ENCODE measurements at regions not wholly inside any gene's neighbourhood (a gene's known extent, or its start where the extent isn't known, plus 50 kb on each side); places are given as distances from the start of the nearest gene placed in this dataset.

DNA sequence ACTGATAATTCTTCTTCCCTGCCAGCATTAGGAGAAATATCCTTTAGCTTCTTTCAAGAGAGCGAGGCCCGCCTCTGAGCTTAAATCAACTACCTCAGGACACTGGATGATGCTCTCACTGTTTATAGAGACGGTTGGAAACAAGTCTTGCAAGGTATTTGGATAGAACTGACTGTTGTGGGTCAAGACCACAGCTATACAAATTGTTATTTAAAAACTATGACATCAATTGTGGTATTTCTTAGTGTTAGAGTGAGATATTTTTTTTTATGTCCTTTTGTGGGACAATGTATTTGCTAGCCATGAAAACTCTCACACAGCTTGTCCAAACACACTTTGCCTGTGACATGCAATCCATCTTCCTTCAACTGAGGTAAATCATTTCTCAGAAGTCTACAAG is 136.3 kb upstream of the PHACTR1 start:
- Histone ChIP-seq H3K79me1 (ENCODE audit: insufficient read depth, low read depth, low read length, poor library complexity, severe bottlenecking) (no peaks in the 10 kb centered on the region), H3K23me2 (ENCODE audit: insufficient read length, low read depth, low read length, poor library complexity, severe bottlenecking) (no peaks in the 10 kb centered on the region), H2AK5ac (ENCODE audit: insufficient read length, low read length) (no peak overlapping the region), H3K56ac (ENCODE audit: insufficient read length, low read depth, low read length) (no peak overlapping the region), H2BK20ac (ENCODE audit: low read depth, low read length, poor library complexity, severe bottlenecking) (no peak overlapping the region), H4K8ac (replicated peaks; ENCODE audit: insufficient read length, low read depth, low read length) (no peak overlapping the region), H2BK120ac (ENCODE audit: low read depth, low read length, poor library complexity, severe bottlenecking) (no peak overlapping the region), H2BK12ac (ENCODE audit: insufficient read length, low read depth, low read length) (no peak overlapping the region), H4K91ac (ENCODE audit: insufficient read length, low read depth, low read length) (no peak overlapping the region), H2BK5ac (ENCODE audit: insufficient read length, low read length) (no peak overlapping the region), H4K20me1 (ENCODE audit: control insufficient read depth, insufficient read depth, insufficient read length) (no peaks in the 10 kb centered on the region), H3T11ph (ENCODE audit: low read length) (no peak overlapping the region), H3K4me1 (ENCODE audit: insufficient read depth, low read length) (no peaks in the 10 kb centered on the region), H3K4me2 (ENCODE audit: insufficient read depth, insufficient read length, low read length) (no peak overlapping the region), H3K23ac (ENCODE audit: insufficient read length, low read depth, low read length) (no peak overlapping the region), H3K18ac (ENCODE audit: insufficient read length, low read depth, low read length) (no peak overlapping the region), H2BK15ac (ENCODE audit: low read depth, low read length) (no peak overlapping the region), H3K27ac (ENCODE audit: insufficient read length, low read depth, low read length) (no peak overlapping the region), H3K14ac (ENCODE audit: insufficient read depth, low read length) (no peak overlapping the region), H3K79me2 (ENCODE audit: insufficient read depth, low read length) (no peaks in the 10 kb centered on the region), H4K5ac (ENCODE audit: insufficient read length, low read depth, low read length) (no peak overlapping the region), H3K4ac (ENCODE audit: low read depth, low read length) (no peak overlapping the region), H3K9ac (ENCODE audit: extremely low read depth, insufficient read length, low read length) (no peak overlapping the region), H2AFZ (ENCODE audit: low read length) (no peak overlapping the region), H3K9me3 (ENCODE audit: control insufficient read depth, low read depth, low read length) (no peaks in the 10 kb centered on the region), H3K27me3 (ENCODE audit: insufficient read depth, low read length) (no peaks in the 10 kb centered on the region)
- no peak for DNase-seq
- Mint-ChIP-seq H3K27ac (no peak overlapping the region), H3K9me3 (no peaks in the 10 kb centered on the region), H3K27me3 (ENCODE audit: low read depth) (no peaks in the 10 kb centered on the region; the same call in 1 of the 2 replicates), H3K4me3 (no peak overlapping the region), H3K36me3 (ENCODE audit: insufficient read depth in 1 of 3, low read depth in 3 of 3) (no peaks in the 10 kb centered on the region), H3K4me1 (no peaks in the 10 kb centered on the region; a peak in 1 of 4 replicates)
- WGBS (ENCODE audit: extremely low coverage, insufficient read length, low lambda C conversion rate), result no CpG with 5 or more reads among the region's 3 CpGs
- TF ChIP-seq, protein P1, sequence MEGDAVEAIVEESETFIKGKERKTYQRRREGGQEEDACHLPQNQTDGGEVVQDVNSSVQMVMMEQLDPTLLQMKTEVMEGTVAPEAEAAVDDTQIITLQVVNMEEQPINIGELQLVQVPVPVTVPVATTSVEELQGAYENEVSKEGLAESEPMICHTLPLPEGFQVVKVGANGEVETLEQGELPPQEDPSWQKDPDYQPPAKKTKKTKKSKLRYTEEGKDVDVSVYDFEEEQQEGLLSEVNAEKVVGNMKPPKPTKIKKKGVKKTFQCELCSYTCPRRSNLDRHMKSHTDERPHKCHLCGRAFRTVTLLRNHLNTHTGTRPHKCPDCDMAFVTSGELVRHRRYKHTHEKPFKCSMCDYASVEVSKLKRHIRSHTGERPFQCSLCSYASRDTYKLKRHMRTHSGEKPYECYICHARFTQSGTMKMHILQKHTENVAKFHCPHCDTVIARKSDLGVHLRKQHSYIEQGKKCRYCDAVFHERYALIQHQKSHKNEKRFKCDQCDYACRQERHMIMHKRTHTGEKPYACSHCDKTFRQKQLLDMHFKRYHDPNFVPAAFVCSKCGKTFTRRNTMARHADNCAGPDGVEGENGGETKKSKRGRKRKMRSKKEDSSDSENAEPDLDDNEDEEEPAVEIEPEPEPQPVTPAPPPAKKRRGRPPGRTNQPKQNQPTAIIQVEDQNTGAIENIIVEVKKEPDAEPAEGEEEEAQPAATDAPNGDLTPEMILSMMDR (conservative IDR thresholded peaks at IDR 0.05), result no peak

Measured in H9 (cell line).